Fibroblast of peridontal ligament (primary cell): ENCODE measurements at regions not wholly inside any gene's neighbourhood (a gene's known extent, or its start where the extent isn't known, plus 50 kb on each side); places are given as distances from the start of the nearest gene placed in this dataset.

Experiments used
- DNase-seq: peaks from one replicate; pipeline ENCODE4 v3.0.0-alpha.2; 2010; ENCODE audit errors: extremely low read depth

GRCh38 chr18:41621177-41621576, 333.9 kb upstream of the PIK3C3 start:
- DNase-seq: no peak

- DNase-seq: no peak
Observed at GRCh38 chr18:41618147-41618546, 336.9 kb upstream of the PIK3C3 start.

- no peak for DNase-seq
Observed at GRCh38 chr18:41617647-41618046, 337.4 kb upstream of the PIK3C3 start.

GRCh38 chr18:41613003-41613609, 341.9 kb upstream of the PIK3C3 start:
- no peak for DNase-seq

- DNase-seq: no peak
Observed at GRCh38 chr18:41604964-41605363, 350.1 kb upstream of the PIK3C3 start.

- DNase-seq: no peak
Observed at GRCh38 chr18:41602034-41602433, 353.0 kb upstream of the PIK3C3 start.

- DNase-seq: no peak
Observed at GRCh38 chr18:41600693-41601391, 354.2 kb upstream of the PIK3C3 start.

GRCh38 chr18:41599466-41599865, 355.6 kb upstream of the PIK3C3 start:
- DNase-seq: no peak

- no peak for DNase-seq
Observed at GRCh38 chr18:41594582-41594981, 360.5 kb upstream of the PIK3C3 start.

GRCh38 chr18:41593171-41593675, 361.8 kb upstream of the PIK3C3 start:
- no peak for DNase-seq

- DNase-seq: no peak
Observed at GRCh38 chr18:41587976-41588375, 367.1 kb upstream of the PIK3C3 start.

GRCh38 chr18:41585512-41585911, 369.5 kb upstream of the PIK3C3 start:
- DNase-seq: no peak

- no peak for DNase-seq
Observed at GRCh38 chr18:41579185-41579584, 375.8 kb upstream of the PIK3C3 start.

GRCh38 chr18:41577529-41577928, 377.5 kb upstream of the PIK3C3 start:
- no peak for DNase-seq

- DNase-seq: no peak
Observed at GRCh38 chr18:41576643-41577042, 378.4 kb upstream of the PIK3C3 start.

GRCh38 chr18:41569867-41570266, 385.2 kb upstream of the PIK3C3 start:
- no peak for DNase-seq

GRCh38 chr18:41561961-41562360, 393.1 kb upstream of the PIK3C3 start:
- DNase-seq: no peak

GRCh38 chr18:41558715-41559114, 396.3 kb upstream of the PIK3C3 start:
- no peak for DNase-seq

- no peak for DNase-seq
Observed at GRCh38 chr18:41553716-41554115, 401.3 kb upstream of the PIK3C3 start.

- DNase-seq: no peak
Observed at GRCh38 chr18:41548521-41549260, 406.3 kb upstream of the PIK3C3 start.

GRCh38 chr18:41545091-41545888, 409.7 kb upstream of the PIK3C3 start:
- DNase-seq: no peak

- DNase-seq: peak; percentile 2
Observed at GRCh38 chr18:41543815-41544214, 411.2 kb upstream of the PIK3C3 start.
